ENCODE measurements at regions not wholly inside any gene's neighbourhood (a gene's known extent, or its start where the extent isn't known, plus 50 kb on each side); places are given as distances from the start of the nearest gene placed in this dataset.

DNA sequence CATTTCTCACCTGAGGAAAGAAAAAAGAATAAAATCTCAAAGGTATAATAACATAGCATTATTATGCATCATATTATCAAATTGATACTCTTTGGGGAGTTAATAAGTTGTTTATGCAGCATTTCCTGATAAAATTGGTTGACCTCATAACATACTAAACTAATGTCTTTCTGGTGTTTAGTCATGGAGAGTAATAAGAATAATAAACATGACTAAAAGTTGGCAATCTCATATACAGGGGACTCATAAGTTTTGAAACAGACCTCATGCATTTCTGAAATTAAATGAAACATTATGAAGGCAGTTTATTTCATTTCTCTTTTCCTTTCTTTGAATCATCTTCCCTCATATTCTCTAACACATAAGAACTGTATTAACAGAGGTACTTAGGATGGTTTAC, 60.5 kb upstream of the PRDM1 start:
- TF ChIP-seq CSDC2 (CRISPR knock-in tag; IDR thresholded peaks at IDR 0.05) (no peak), ARNTL (CRISPR knock-in tag; IDR thresholded peaks at IDR 0.05; ENCODE audit: borderline replicate concordance, low read depth) (no peak), ISL1 (CRISPR knock-in tag; IDR thresholded peaks at IDR 0.05) (no peak), ZNF8 (CRISPR knock-in tag; IDR thresholded peaks at IDR 0.05) (no peak), ZC3H10 (CRISPR knock-in tag; IDR thresholded peaks at IDR 0.05) (no peak)
- TF ChIP-seq, protein P1, sequence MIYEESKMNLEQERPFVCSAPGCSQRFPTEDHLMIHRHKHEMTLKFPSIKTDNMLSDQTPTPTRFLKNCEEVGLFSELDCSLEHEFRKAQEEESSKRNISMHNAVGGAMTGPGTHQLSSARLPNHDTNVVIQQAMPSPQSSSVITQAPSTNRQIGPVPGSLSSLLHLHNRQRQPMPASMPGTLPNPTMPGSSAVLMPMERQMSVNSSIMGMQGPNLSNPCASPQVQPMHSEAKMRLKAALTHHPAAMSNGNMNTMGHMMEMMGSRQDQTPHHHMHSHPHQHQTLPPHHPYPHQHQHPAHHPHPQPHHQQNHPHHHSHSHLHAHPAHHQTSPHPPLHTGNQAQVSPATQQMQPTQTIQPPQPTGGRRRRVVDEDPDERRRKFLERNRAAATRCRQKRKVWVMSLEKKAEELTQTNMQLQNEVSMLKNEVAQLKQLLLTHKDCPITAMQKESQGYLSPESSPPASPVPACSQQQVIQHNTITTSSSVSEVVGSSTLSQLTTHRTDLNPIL (CRISPR knock-in tag; IDR thresholded peaks at IDR 0.05; ENCODE audit: low read depth) = no peak
- ATAC-seq = no peak

DNA sequence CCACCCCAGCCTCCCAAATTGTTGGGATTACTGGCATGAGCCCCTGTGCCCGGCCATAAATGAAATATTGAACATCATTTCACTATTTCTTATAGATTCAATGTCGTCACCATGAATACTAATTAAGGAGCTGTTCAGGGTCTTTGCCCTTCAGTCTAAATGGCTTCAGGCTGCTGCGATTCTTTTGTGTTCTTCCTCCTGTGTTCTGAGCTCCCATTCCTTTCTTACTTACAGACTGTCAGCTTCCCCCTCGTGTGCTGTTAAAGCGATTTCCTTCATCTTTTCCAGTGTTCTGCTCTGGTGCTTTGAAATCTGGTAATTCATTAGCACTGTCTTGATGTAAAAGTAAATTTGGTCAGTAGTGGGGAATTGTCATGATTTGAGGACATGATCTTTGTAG, 63.3 kb upstream of the PRDM1 start:
- TF ChIP-seq, protein P2, sequence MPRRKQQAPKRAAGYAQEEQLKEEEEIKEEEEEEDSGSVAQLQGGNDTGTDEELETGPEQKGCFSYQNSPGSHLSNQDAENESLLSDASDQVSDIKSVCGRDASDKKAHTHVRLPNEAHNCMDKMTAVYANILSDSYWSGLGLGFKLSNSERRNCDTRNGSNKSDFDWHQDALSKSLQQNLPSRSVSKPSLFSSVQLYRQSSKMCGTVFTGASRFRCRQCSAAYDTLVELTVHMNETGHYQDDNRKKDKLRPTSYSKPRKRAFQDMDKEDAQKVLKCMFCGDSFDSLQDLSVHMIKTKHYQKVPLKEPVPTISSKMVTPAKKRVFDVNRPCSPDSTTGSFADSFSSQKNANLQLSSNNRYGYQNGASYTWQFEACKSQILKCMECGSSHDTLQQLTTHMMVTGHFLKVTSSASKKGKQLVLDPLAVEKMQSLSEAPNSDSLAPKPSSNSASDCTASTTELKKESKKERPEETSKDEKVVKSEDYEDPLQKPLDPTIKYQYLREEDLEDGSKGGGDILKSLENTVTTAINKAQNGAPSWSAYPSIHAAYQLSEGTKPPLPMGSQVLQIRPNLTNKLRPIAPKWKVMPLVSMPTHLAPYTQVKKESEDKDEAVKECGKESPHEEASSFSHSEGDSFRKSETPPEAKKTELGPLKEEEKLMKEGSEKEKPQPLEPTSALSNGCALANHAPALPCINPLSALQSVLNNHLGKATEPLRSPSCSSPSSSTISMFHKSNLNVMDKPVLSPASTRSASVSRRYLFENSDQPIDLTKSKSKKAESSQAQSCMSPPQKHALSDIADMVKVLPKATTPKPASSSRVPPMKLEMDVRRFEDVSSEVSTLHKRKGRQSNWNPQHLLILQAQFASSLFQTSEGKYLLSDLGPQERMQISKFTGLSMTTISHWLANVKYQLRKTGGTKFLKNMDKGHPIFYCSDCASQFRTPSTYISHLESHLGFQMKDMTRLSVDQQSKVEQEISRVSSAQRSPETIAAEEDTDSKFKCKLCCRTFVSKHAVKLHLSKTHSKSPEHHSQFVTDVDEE (CRISPR knock-in tag; IDR thresholded peaks at IDR 0.05) = no peak
- no peak for TF ChIP-seq RARB (CRISPR knock-in tag; IDR thresholded peaks at IDR 0.05)
- no peak for TF ChIP-seq ZFP30 (CRISPR knock-in tag; IDR thresholded peaks at IDR 0.05)
- TF ChIP-seq ESRRG (CRISPR knock-in tag; IDR thresholded peaks at IDR 0.05) = no peak
- TF ChIP-seq ARNTL (CRISPR knock-in tag; IDR thresholded peaks at IDR 0.05; ENCODE audit: borderline replicate concordance, low read depth) = no peak
- TF ChIP-seq, protein P3, sequence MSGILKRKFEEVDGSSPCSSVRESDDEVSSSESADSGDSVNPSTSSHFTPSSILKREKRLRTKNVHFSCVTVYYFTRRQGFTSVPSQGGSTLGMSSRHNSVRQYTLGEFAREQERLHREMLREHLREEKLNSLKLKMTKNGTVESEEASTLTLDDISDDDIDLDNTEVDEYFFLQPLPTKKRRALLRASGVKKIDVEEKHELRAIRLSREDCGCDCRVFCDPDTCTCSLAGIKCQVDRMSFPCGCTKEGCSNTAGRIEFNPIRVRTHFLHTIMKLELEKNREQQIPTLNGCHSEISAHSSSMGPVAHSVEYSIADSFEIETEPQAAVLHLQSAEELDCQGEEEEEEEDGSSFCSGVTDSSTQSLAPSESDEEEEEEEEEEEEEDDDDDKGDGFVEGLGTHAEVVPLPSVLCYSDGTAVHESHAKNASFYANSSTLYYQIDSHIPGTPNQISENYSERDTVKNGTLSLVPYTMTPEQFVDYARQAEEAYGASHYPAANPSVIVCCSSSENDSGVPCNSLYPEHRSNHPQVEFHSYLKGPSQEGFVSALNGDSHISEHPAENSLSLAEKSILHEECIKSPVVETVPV (CRISPR knock-in tag; IDR thresholded peaks at IDR 0.05) = no peak
- TF ChIP-seq ZFP3 (CRISPR knock-in tag; IDR thresholded peaks at IDR 0.05) = no peak
- TF ChIP-seq, protein P4, sequence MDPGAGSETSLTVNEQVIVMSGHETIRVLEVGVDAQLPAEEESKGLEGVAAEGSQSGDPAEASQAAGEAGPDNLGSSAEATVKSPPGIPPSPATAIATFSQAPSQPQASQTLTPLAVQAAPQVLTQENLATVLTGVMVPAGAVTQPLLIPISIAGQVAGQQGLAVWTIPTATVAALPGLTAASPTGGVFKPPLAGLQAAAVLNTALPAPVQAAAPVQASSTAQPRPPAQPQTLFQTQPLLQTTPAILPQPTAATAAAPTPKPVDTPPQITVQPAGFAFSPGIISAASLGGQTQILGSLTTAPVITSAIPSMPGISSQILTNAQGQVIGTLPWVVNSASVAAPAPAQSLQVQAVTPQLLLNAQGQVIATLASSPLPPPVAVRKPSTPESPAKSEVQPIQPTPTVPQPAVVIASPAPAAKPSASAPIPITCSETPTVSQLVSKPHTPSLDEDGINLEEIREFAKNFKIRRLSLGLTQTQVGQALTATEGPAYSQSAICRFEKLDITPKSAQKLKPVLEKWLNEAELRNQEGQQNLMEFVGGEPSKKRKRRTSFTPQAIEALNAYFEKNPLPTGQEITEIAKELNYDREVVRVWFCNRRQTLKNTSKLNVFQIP (CRISPR knock-in tag; IDR thresholded peaks at IDR 0.05; ENCODE audit: borderline replicate concordance, low read depth) = no peak
- TF ChIP-seq ZNF565 (CRISPR knock-in tag; conservative IDR thresholded peaks at IDR 0.05; ENCODE audit: low read depth) = no peak
- no peak for TF ChIP-seq GLIS3 (CRISPR knock-in tag; IDR thresholded peaks at IDR 0.05)
- no peak for TF ChIP-seq OSR1 (CRISPR knock-in tag; IDR thresholded peaks at IDR 0.05)
- ATAC-seq = no peak

DNA sequence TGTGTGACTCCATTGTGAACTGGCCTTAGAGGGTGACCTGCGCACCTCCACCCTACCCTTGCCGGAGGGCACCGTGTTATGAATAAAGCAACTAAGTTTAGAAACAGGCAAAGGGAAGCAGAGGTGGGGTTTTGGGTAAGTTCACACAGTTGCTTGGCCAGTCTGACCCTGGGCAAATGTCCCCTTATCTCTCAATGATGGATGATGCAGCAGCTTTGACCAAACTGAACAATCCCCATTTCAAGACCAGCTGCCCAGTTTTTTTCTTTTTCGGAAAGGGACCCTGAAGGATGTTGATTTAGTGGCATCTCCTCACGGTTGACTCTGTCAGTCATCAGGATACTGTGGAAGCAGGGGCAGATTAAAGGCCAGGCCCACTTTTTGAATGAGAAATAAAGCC, 68.7 kb upstream of the PRDM1 start:
- no peak for ATAC-seq
- TF ChIP-seq ZNF565 (CRISPR knock-in tag; conservative IDR thresholded peaks at IDR 0.05; ENCODE audit: low read depth) (no peak), RARB (CRISPR knock-in tag; IDR thresholded peaks at IDR 0.05) (no peak), TCF4 (CRISPR knock-in tag; IDR thresholded peaks at IDR 0.05; ENCODE audit: borderline replicate concordance) (no peak), CSDC2 (CRISPR knock-in tag; IDR thresholded peaks at IDR 0.05) (no peak), ZC3H10 (CRISPR knock-in tag; IDR thresholded peaks at IDR 0.05) (no peak), ESRRG (CRISPR knock-in tag; IDR thresholded peaks at IDR 0.05) (no peak), OSR1 (CRISPR knock-in tag; IDR thresholded peaks at IDR 0.05) (no peak), ZNF8 (CRISPR knock-in tag; IDR thresholded peaks at IDR 0.05) (no peak), SNAI2 (CRISPR knock-in tag; IDR thresholded peaks at IDR 0.05) (no peak)
- TF ChIP-seq, protein P1 (CRISPR knock-in tag; IDR thresholded peaks at IDR 0.05; ENCODE audit: low read depth) = no peak
- TF ChIP-seq, protein P3 (CRISPR knock-in tag; IDR thresholded peaks at IDR 0.05) = no peak
- TF ChIP-seq, protein P2 (CRISPR knock-in tag; IDR thresholded peaks at IDR 0.05) = no peak

Data from SK-N-SH treated with all-trans-retinoic acid at 6 μM for 48 hours (cell line).